Central memory CD8-positive, alpha-beta T cell (primary cell): ENCODE measurements at regions not wholly inside any gene's neighbourhood (a gene's known extent, or its start where the extent isn't known, plus 50 kb on each side); places are given as distances from the start of the nearest gene placed in this dataset.

Experiments
- ATAC-seq: fragments of 150-1000 bp; cut with Tn5 transposase; replicated peaks from 2 replicates; pipeline ENCODE4 v1.10.0; 2022; ENCODE audit warnings: mild to moderate bottlenecking, moderate FRiP score, moderate number of reproducible peaks; ENCODE audit not compliant: poor library complexity, severe bottlenecking; ENCODE audit errors: extremely low read depth
- DNase-seq, 2 donors: peaks; one replicate each; pipeline ENCODE4 v3.0.0; 2021; ENCODE audit warnings: low spot score in 2 of 2
- H3K27ac Mint-ChIP-seq: one replicate; pipeline ENCODE4 v1.8.0; 2022; ENCODE audit warnings: low read depth, mild to moderate bottlenecking, moderate library complexity, mixed read lengths
- H3K27me3 Mint-ChIP-seq: one replicate; pipeline ENCODE4 v1.8.0; 2022; ENCODE audit warnings: mixed read lengths
- H3K36me3 Mint-ChIP-seq: one replicate; pipeline ENCODE4 v1.8.0; 2022; ENCODE audit warnings: mild to moderate bottlenecking, moderate library complexity, mixed read lengths; ENCODE audit not compliant: insufficient read depth
- H3K4me1 Mint-ChIP-seq: one replicate; pipeline ENCODE4 v1.8.0; 2022; ENCODE audit warnings: mixed read lengths
- H3K4me3 Mint-ChIP-seq: one replicate; pipeline ENCODE4 v1.8.0; 2022; ENCODE audit warnings: mild to moderate bottlenecking, moderate library complexity, mixed read lengths
- H3K9me3 Mint-ChIP-seq: one replicate; pipeline ENCODE4 v1.8.0; 2022; ENCODE audit warnings: mixed read lengths

DNA sequence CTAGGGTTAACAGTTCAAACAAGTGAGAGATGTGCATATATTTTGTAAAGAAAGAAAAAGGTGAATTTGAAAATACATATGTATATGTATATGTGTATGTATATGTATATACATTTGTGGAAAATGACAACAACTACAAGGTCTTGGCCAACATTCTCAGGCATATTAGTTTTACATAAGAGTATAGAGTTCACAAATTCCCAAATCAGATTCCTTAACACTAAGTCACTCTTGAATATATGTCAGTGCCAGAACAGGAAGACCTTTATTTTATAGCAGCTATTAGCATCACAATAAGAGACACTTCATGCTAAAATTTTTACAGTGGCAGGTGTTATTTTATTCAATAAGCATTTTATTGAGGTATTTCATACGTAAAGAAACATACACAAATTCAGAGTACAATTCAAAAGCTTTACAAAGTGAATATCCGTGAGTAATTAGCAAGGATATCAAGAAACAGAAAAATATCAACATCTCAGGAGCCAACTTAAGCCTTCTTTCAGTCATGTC lies 179.7 kb downstream of the SLC6A15 start:
- DNase-seq (no peak), ATAC-seq (no peak)
- Mint-ChIP-seq H3K4me1 (no peaks in the 10 kb centered on the region), H3K4me3 (no peak overlapping the region), H3K27me3 (no peaks in the 10 kb centered on the region), H3K9me3 (peaks cover 6% of the 10 kb centered on the region), H3K36me3 (no peaks in the 10 kb centered on the region), H3K27ac (no peak overlapping the region)

DNA sequence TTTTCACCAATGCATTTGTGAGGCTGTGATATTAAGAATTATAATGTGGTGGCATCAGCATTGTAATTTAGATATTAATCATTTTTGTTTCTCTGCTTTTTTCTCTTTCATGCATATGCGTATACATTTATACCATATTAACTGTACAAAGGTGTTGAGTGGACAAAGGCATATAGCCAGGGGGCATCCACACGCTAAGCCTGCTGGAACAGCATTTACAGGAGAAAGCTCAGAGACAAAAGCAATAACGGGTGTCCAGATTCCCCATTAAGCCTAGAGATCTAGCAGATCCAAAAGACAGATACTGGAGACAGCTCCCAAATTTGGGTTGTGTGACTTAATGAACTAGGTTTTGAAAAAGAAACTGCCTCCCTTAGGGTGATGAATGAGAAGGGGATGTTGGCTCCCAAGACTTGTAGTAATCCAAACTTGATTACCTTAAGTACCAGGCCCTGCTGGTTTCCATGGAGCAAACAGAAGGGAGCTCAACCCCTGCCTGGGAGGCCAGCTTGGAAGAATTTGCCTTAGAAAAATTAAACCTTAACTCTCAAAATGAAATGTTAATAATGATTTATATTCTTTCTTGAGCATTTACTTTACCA lies 181.9 kb downstream of the SLC6A15 start:
- ATAC-seq (no peak), DNase-seq (no peak)
- H3K4me3 Mint-ChIP-seq, result no peak overlapping the region
- H3K4me1 Mint-ChIP-seq, result no peaks in the 10 kb centered on the region
- no peaks in the 10 kb centered on the region for H3K27me3 Mint-ChIP-seq
- no peaks in the 10 kb centered on the region for H3K36me3 Mint-ChIP-seq
- H3K27ac Mint-ChIP-seq, result no peak overlapping the region
- peaks cover 2% of the 10 kb centered on the region for H3K9me3 Mint-ChIP-seq

DNA sequence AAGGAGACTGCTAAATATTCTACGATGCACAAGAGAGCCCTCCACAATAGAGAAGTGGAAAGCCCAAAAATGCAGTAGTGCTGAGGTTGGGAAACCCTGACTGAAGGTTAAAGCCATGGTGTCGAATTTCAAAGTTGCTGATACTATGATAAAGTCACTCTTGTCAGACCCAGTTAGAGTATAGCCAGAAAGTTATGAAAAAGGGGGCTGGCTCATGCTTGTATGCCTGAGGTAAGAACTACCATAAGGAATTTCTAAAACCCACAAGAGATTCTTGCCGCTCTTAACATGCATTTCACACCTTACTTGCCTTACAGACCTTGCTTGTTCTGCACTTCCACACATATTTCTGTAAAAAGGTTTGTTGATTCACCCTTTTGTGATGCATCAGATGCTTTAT lies 184.6 kb downstream of the SLC6A15 start:
- H3K27me3 Mint-ChIP-seq, result no peaks in the 10 kb centered on the region
- no peak for DNase-seq
- no peaks in the 10 kb centered on the region for H3K4me1 Mint-ChIP-seq
- peaks cover 10% of the 10 kb centered on the region for H3K9me3 Mint-ChIP-seq
- no peak overlapping the region for H3K4me3 Mint-ChIP-seq
- H3K27ac Mint-ChIP-seq, result no peak overlapping the region
- ATAC-seq, result no peak
- H3K36me3 Mint-ChIP-seq, result no peaks in the 10 kb centered on the region

DNA sequence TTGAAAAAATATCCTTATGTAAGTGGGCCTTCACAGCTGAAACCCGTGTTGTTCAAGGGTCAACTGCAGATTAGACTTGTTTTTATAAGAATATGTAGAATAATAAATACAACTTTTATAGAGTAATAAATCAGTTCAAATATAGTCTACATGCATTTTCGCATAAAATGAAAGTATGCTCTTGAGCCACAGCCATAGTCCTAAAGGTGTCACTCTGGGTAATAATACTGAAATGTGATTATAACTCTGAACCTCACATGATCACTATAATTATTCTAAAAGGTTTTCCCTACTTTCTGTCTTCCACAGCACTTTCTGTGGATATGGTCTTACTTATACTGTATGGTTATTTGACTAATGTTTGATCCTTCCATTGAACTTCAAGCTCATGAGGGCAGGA lies 185.8 kb downstream of the SLC6A15 start:
- ATAC-seq (no peak), DNase-seq (no peak)
- no peaks in the 10 kb centered on the region for H3K27me3 Mint-ChIP-seq
- H3K4me3 Mint-ChIP-seq, result no peak overlapping the region
- H3K4me1 Mint-ChIP-seq, result no peaks in the 10 kb centered on the region
- H3K36me3 Mint-ChIP-seq, result no peaks in the 10 kb centered on the region
- H3K27ac Mint-ChIP-seq, result no peak overlapping the region
- H3K9me3 Mint-ChIP-seq, result peaks cover 11% of the 10 kb centered on the region

DNA sequence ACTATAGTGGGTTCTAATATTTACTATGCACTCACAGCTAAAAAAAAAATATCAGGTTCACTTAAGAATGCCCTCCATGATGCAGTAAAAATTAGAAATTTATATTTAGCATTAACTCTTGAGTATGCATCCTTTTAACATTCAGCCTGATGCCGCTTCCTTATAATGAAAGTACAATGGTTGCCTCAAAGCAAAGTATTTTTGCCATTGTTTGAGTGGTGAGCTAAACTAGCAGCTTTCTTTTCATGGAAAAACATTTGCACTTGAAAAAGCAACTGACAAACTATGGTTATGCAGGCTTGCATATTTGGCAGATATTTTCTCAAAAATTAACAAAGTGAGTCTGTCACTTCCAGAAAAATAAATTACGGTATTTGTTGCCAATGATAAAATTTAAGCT lies 188.6 kb downstream of the SLC6A15 start:
- Mint-ChIP-seq H3K27me3 (no peaks in the 10 kb centered on the region), H3K9me3 (peaks cover 11% of the 10 kb centered on the region), H3K4me1 (no peaks in the 10 kb centered on the region), H3K27ac (no peak overlapping the region), H3K36me3 (peaks cover 2% of the 10 kb centered on the region), H3K4me3 (no peak overlapping the region)
- DNase-seq (no peak), ATAC-seq (no peak)

DNA sequence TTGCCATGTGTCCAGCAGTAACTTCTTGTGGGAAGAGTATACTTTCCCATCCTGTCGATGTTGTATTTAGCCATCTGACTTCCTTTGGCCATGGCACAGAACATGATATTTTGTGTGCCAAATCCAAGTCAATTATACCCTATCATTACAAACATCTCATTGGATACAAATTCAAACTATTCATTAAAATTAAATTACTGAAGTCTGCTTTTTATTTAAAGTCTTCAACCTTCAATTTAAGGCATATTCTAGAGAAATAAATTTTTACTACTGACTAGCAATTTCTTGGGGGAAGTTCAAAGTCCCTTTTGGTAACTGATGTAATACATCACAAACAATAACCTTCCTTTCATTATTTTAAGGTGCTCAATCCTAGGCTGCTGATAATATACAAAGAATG lies 192.6 kb downstream of the SLC6A15 start:
- Mint-ChIP-seq H3K27me3 (no peaks in the 10 kb centered on the region), H3K4me3 (no peak overlapping the region), H3K9me3 (peaks cover 5% of the 10 kb centered on the region), H3K27ac (no peak overlapping the region), H3K36me3 (peaks cover 2% of the 10 kb centered on the region), H3K4me1 (no peaks in the 10 kb centered on the region)
- DNase-seq (no peak), ATAC-seq (no peak)

DNA sequence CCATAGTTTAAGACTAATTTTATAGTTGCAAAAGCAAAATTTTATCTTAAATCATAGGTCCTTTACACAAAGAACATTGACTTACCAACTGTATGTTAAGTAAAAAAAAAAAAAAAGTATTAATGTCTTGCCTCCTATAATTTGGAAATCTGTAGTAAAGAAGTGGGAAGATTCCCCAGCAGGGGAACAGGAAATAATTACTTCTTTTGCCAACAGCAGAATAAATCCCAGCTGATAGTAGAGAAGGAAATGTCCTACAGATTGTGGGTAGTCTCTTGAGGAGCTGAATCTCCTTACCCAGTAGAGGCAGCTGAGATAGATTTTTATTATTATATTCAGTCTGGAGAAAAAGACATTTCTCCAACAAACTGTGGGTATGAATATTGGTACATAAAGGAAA lies 193.7 kb downstream of the SLC6A15 start:
- Mint-ChIP-seq H3K4me3 (no peak overlapping the region), H3K36me3 (peaks cover 2% of the 10 kb centered on the region), H3K27me3 (no peaks in the 10 kb centered on the region), H3K4me1 (no peaks in the 10 kb centered on the region), H3K9me3 (peaks cover 5% of the 10 kb centered on the region), H3K27ac (no peak overlapping the region)
- DNase-seq, result no peak
- no peak for ATAC-seq

DNA sequence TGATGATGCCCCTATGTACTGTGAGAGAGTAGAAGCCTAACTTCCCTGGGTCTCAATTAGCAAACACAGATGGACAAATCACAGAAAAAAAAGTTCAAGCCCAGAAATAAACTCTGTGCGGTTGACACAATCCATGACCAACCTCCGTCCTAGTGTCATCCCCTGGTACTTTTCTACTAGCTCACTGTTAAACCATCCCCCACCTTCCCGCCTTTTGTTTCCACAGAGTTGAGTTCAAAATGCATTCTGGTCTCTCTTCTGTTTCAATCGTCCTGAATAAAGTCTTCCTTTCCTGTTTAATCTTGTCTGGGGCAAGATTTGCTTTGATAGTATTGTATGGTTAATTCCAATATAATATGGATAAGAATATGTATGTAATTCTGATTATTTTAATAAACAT lies 199.9 kb downstream of the SLC6A15 start:
- H3K36me3 Mint-ChIP-seq, result no peaks in the 10 kb centered on the region
- ATAC-seq (no peak), DNase-seq (no peak)
- no peak overlapping the region for H3K4me3 Mint-ChIP-seq
- H3K9me3 Mint-ChIP-seq, result peaks cover 6% of the 10 kb centered on the region
- no peaks in the 10 kb centered on the region for H3K27me3 Mint-ChIP-seq
- H3K27ac Mint-ChIP-seq, result no peak overlapping the region
- H3K4me1 Mint-ChIP-seq, result no peaks in the 10 kb centered on the region

DNA sequence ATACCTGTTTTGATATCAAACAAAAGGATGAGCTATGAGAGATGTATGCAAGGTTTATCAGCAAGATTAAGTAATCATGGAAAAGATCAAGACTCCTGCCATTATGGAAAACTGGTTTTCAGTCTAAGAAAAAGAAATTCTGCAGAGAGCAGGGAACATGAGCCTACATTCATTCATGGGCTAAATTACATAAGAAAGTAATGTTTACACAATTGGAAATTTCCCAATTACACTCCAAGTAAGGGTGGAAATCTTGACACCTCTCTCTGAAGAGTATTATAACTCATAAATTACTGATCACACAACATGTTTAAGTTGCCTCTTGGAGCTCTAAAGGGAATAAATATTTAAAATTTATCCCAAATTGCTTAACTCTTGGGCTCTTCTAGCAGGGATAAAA lies 206.2 kb downstream of the SLC6A15 start:
- no peak overlapping the region for H3K4me3 Mint-ChIP-seq
- ATAC-seq (no peak), DNase-seq (no peak)
- peaks cover 5% of the 10 kb centered on the region for H3K9me3 Mint-ChIP-seq
- H3K27ac Mint-ChIP-seq, result no peak overlapping the region
- no peaks in the 10 kb centered on the region for H3K27me3 Mint-ChIP-seq
- H3K36me3 Mint-ChIP-seq, result no peaks in the 10 kb centered on the region
- no peaks in the 10 kb centered on the region for H3K4me1 Mint-ChIP-seq

DNA sequence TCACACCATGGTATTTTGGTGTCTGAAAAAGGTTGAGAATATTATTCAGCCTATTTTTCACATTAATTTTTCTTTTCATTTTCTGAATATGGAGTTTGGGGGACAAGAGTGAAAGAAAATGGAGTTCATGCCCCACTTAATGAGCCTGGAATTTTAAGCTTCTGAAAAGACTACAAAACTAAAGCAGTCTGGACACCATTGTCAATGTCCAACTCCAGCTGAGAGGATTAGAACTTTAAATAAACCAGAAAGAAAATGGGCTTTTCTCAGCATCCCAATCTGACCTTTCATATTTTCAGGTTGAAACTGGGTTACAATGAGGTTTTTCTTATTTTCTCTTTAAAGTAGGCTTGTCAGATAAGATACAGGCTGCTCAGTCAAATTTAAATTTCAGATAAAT lies 207.7 kb downstream of the SLC6A15 start:
- Mint-ChIP-seq H3K36me3 (no peaks in the 10 kb centered on the region), H3K4me1 (no peaks in the 10 kb centered on the region), H3K27me3 (no peaks in the 10 kb centered on the region), H3K9me3 (peaks cover 5% of the 10 kb centered on the region), H3K27ac (no peak overlapping the region), H3K4me3 (no peak overlapping the region)
- ATAC-seq (no peak), DNase-seq (no peak)

DNA sequence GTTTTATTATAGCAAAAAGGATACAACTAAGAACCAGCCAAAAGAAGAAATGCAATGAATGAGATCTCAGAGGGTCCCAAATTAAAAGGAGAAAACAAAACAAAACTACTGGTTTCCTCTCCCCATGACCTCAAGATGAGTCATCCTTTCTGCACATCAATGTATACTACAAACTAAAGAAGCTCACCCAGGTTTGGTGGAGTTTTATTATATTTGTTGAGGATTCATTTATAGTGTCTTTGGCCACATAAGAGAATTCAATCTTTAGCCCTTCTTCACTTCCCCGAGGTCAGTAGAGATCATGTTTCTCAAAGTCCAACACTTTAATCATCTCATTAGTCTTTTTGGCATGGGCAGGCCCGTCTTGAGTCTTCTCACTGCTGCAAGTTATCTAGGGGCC lies 210.6 kb downstream of the SLC6A15 start:
- no peak overlapping the region for H3K4me3 Mint-ChIP-seq
- DNase-seq, result no peak
- H3K4me1 Mint-ChIP-seq, result no peaks in the 10 kb centered on the region
- H3K27me3 Mint-ChIP-seq, result no peaks in the 10 kb centered on the region
- no peaks in the 10 kb centered on the region for H3K36me3 Mint-ChIP-seq
- ATAC-seq, result no peak
- peaks cover 5% of the 10 kb centered on the region for H3K9me3 Mint-ChIP-seq
- H3K27ac Mint-ChIP-seq, result no peak overlapping the region

DNA sequence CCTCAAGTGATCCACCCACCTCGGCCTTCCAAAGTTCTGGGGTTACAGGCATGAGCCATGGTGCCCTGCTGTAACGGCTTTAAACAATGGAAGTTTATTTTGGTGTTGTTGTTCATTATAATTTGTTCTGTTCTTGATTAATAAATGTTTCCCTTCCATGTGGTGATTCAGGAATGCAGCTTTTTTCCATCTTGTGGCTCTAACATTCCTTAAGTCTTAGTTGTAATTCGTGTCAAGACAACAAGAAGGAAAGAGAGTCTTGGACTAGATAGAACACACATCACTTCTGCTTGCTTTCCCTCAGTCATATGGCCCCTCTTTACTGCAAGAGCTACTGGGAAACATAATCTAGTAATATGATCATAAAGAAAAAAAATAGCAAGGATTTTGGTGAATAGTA lies 211.6 kb downstream of the SLC6A15 start:
- Mint-ChIP-seq H3K27ac (no peak overlapping the region), H3K36me3 (no peaks in the 10 kb centered on the region), H3K4me3 (no peak overlapping the region), H3K9me3 (peaks cover 5% of the 10 kb centered on the region), H3K4me1 (no peaks in the 10 kb centered on the region), H3K27me3 (no peaks in the 10 kb centered on the region)
- no peak for DNase-seq
- no peak for ATAC-seq

DNA sequence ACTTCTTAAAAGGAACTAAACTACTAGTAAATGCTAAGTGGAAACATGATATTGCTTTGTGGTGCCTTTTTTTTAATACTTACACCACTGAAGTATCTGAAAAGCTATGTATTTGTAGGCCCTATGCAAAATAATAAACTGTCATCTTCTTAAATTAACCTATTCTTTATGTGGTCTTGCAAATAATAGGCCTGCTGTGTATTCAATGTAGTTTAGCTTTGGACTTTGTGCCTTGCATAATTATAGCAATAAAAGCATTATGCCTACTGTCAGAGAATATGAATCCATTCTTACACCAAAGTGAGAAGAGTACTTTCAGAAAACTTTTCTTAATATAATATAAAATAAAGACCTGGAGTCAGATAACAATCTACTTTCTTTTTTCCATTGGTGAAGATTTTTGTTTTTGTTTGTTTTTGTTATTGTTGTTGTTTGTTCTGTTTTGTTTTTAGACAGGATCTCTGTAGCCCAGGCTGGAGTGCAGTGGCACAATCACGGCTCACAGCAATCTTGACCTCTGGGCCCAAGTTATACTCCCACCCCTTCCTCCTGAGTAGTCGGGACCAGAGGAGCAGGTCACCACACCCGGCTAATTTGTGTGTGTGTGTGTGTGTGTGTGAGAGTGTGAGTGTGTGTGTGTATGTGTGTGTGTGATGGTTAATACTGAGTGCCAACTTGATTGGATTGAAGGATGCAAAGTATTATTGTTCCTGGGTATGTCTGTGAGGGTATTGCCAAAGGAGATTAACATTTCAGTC lies 213.8 kb downstream of the SLC6A15 start:
- H3K27me3 Mint-ChIP-seq, result no peaks in the 10 kb centered on the region
- H3K4me3 Mint-ChIP-seq, result no peak overlapping the region
- no peak overlapping the region for H3K27ac Mint-ChIP-seq
- no peaks in the 10 kb centered on the region for H3K36me3 Mint-ChIP-seq
- peaks cover 10% of the 10 kb centered on the region for H3K9me3 Mint-ChIP-seq
- ATAC-seq, result no peak
- no peaks in the 10 kb centered on the region for H3K4me1 Mint-ChIP-seq
- DNase-seq, result no peak
